Esophagus squamous epithelium (tissue), 4 donors: ENCODE measurements at regions not wholly inside any gene's neighbourhood (a gene's known extent, or its start where the extent isn't known, plus 50 kb on each side); places are given as distances from the start of the nearest gene placed in this dataset.

Experiments used
- POLR2A ChIP-seq, 4 donors: fragments of 450-650 bp; IDR thresholded peaks; one replicate each; pipeline ENCODE4 v1.6.1; 2017; ENCODE audit warnings: antibody characterized with exemption in 4 of 4, mild to moderate bottlenecking in 4 of 4, moderate library complexity in 3 of 4
- TF ChIP-seq, protein P1 (sequence below), 6 experiments: fragments of 450-650 bp in 4 of 6; fragments of 200-600 bp in 2 of 6; sonication (generic) in 2 of 6; IDR thresholded peaks; one replicate each; pipeline ENCODE4 v1.5.1; 2016 to 2019; ENCODE audit warnings: antibody characterized with exemption in 6 of 6, mild to moderate bottlenecking in 4 of 6, moderate library complexity in 4 of 6

- TF ChIP-seq, protein P1, sequence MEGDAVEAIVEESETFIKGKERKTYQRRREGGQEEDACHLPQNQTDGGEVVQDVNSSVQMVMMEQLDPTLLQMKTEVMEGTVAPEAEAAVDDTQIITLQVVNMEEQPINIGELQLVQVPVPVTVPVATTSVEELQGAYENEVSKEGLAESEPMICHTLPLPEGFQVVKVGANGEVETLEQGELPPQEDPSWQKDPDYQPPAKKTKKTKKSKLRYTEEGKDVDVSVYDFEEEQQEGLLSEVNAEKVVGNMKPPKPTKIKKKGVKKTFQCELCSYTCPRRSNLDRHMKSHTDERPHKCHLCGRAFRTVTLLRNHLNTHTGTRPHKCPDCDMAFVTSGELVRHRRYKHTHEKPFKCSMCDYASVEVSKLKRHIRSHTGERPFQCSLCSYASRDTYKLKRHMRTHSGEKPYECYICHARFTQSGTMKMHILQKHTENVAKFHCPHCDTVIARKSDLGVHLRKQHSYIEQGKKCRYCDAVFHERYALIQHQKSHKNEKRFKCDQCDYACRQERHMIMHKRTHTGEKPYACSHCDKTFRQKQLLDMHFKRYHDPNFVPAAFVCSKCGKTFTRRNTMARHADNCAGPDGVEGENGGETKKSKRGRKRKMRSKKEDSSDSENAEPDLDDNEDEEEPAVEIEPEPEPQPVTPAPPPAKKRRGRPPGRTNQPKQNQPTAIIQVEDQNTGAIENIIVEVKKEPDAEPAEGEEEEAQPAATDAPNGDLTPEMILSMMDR (IDR thresholded peaks at IDR 0.05): no peak
- TF ChIP-seq POLR2A (IDR thresholded peaks at IDR 0.05): no peak
Measured at GRCh38 chr6:130743175-130743574, 84.0 kb upstream of the SMLR1 start.
